ENCODE measurements at regions not wholly inside any gene's neighbourhood (a gene's known extent, or its start where the extent isn't known, plus 50 kb on each side); places are given as distances from the start of the nearest gene placed in this dataset.

- TF ChIP-seq TAF1 (IDR thresholded peaks at IDR 0.05; ENCODE audit: low read depth) (no peak), CTCF (IDR thresholded peaks at IDR 0.05; ENCODE audit: poor library complexity, severe bottlenecking) (no peak), EP300 (conservative IDR thresholded peaks at IDR 0.05; ENCODE audit: poor library complexity, severe bottlenecking) (no peak)
Observed at GRCh38 chr14:58872061-58872460, 234.3 kb downstream of the DACT1 start.
